Testis (tissue), 2 donors: ENCODE measurements at regions not wholly inside any gene's neighbourhood (a gene's known extent, or its start where the extent isn't known, plus 50 kb on each side); places are given as distances from the start of the nearest gene placed in this dataset.

Experiments used
- DNase-seq: peaks from one replicate; pipeline ENCODE4 v3.0.0-alpha.2; 2019
- H3K27ac ChIP-seq, 2 donors: fragments of 200-600 bp; sonication (generic); one replicate each; pipeline ENCODE4 v1.5.1; 2019
- H3K27me3 ChIP-seq: fragments of 200-600 bp; sonication (generic); one replicate; pipeline ENCODE4 v1.5.1; 2019
- H3K36me3 ChIP-seq: fragments of 200-600 bp; sonication (generic); one replicate; pipeline ENCODE4 v1.5.1; 2017; ENCODE audit warnings: low read depth; ENCODE audit errors: missing control alignments
- H3K4me1 ChIP-seq: fragments of 200-600 bp; sonication (generic); one replicate; pipeline ENCODE4 v1.5.1; 2019
- H3K4me3 ChIP-seq, 2 donors: fragments of 200-600 bp; sonication (generic); one replicate each; pipeline ENCODE4 v1.5.1; 2017 to 2019
- H3K9me3 ChIP-seq: fragments of 200-600 bp; sonication (generic); one replicate; pipeline ENCODE4 v1.5.1; 2017
- CTCF ChIP-seq, 3 experiments: fragments of 450-650 bp in 2 of 3; fragments of 200-600 bp in 1 of 3; sonication (generic) in 1 of 3; IDR thresholded peaks; one replicate each; pipeline ENCODE4 v1.5.1; 2016 to 2019; ENCODE audit warnings: antibody characterized with exemption in 3 of 3, mild to moderate bottlenecking in 2 of 3, moderate library complexity in 1 of 3
- POLR2A ChIP-seq: fragments of 450-650 bp; IDR thresholded peaks from one replicate; pipeline ENCODE4 v1.6.1; 2017; ENCODE audit warnings: antibody characterized with exemption, mild to moderate bottlenecking, moderate library complexity
- WGBS, 2 donors: methylation state at CpG; one replicate each; pipeline ENCODE4 v1.1.5; 2018; 5-methylcytosine and 5-hydroxymethylcytosine counted together
- intact Hi-C: fragments of 100-400 bp; cut with DNase I; formaldehyde crosslinking; loops from one replicate; pipeline ENCODE4 v1.15.1; 2023; ENCODE audit warnings: low total_unique reads

DNA sequence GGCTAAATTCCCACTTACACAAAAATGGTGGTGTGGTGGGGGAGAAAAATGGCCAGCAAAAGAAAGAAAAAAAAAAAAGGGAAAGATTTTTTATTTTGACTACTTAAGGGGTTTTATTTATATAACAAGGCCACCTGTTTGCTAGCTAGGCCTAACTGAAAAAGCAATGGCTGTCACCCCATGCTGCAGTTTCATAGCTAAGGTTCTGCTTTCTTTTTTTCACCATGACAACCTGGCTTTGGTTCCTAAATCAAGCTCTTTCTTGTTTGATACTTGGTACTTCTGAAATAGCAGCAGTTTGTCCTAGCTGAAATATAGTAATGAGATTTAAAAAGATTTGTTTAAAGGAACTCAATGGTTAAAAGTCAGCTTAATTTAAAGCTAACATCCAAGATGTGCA is 433.2 kb upstream of the MEX3C start:
- H3K9me3 ChIP-seq = no peaks in the 10 kb centered on the region
- intact Hi-C loops = no loop called here

DNA sequence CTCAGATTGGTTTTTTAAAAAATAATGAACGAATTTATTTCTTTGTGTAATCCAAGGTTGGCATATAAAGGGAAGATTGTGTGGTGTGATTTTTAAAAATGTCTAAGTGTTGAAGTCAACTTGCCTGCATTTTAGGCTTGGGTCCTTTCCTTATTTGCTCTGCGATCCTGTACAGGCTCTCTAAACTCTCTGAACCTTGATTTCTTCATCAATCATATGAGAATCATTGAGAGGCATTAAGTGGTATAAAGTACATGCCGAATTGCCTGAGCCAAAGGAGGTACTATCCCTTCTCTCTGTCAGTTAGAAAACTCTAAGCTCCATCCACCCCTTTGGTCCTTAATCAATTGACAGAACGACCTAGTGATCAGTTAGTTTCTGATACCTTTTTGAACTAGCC is 440.4 kb upstream of the MEX3C start:
- no peaks in the 10 kb centered on the region for H3K36me3 ChIP-seq
- intact Hi-C loops = no loop called here
- H3K27ac ChIP-seq = no peak overlapping the region
- no peak overlapping the region for H3K4me3 ChIP-seq
- no peak for DNase-seq
- H3K4me1 ChIP-seq = no peaks in the 10 kb centered on the region
- no peaks in the 10 kb centered on the region for H3K27me3 ChIP-seq
- TF ChIP-seq CTCF (IDR thresholded peaks at IDR 0.05) (no peak), POLR2A (no peak)
- WGBS, 2 donors = 82 to 85% methylated on average over 4 of the region's 4 CpGs
- no peaks in the 10 kb centered on the region for H3K9me3 ChIP-seq

More for the DNA sequence above, 433.2 kb upstream of the MEX3C start:
- no peak for TF ChIP-seq CTCF (IDR thresholded peaks at IDR 0.05)
- no peak for TF ChIP-seq POLR2A
- DNase-seq = no peak
- no peak overlapping the region for H3K4me3 ChIP-seq
- no peaks in the 10 kb centered on the region for H3K36me3 ChIP-seq
- H3K27ac ChIP-seq = no peak overlapping the region
- no peaks in the 10 kb centered on the region for H3K27me3 ChIP-seq
- H3K4me1 ChIP-seq = no peaks in the 10 kb centered on the region

DNA sequence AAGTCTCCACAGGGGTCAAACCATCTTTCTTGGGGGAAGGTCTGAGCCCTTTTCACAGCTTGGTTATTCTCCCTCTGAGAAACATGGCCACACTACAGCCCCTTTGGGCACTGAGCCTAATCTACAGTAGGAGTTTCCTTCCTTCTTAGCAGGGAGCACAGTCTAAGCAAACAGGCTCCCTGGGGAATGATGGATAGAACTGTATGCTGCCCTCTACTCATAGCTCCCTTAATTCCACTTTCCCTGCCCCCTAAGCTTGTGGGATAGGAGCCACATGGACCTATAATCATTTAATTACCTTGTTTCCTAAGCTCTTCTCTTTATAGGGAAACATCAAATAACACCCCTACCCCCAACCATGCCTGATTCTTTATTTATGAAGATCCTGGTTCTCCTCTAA is 442.1 kb upstream of the MEX3C start:
- intact Hi-C loops = no loop called here
- Histone ChIP-seq H3K4me1 (no peaks in the 10 kb centered on the region), H3K27ac (no peak overlapping the region), H3K27me3 (no peaks in the 10 kb centered on the region), H3K36me3 (no peaks in the 10 kb centered on the region), H3K9me3 (no peaks in the 10 kb centered on the region), H3K4me3 (no peak overlapping the region)
- TF ChIP-seq CTCF (IDR thresholded peaks at IDR 0.05) (no peak), POLR2A (no peak)
- no peak for DNase-seq

DNA sequence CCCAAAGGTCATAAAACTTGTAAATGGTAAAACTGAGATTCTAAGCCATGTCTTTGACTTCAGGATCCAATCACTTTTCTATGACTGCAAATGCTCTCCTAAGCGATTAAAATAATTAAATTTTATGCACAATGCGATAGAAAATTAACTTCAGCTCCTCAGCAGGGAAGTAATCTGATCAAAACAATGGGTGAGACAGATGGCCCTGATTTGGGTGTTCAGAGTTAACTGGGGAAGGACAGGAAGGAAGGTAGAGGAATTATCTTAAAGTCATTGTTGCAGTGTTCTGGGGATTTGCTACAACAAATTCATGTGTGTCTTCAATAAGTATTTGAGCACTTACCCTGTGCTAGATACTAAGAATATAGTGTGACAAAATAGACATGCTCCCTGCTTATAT is 446.0 kb upstream of the MEX3C start:
- Histone ChIP-seq H3K27ac (no peak overlapping the region), H3K9me3 (no peaks in the 10 kb centered on the region), H3K36me3 (no peaks in the 10 kb centered on the region), H3K27me3 (no peaks in the 10 kb centered on the region), H3K4me1 (no peaks in the 10 kb centered on the region), H3K4me3 (no peak overlapping the region)
- DNase-seq = no peak
- TF ChIP-seq CTCF (IDR thresholded peaks at IDR 0.05) = no peak
- no peak for TF ChIP-seq POLR2A
- 92% methylated on average over 2 of the region's 2 CpGs for WGBS, 2 donors
- intact Hi-C loops = no loop called here

DNA sequence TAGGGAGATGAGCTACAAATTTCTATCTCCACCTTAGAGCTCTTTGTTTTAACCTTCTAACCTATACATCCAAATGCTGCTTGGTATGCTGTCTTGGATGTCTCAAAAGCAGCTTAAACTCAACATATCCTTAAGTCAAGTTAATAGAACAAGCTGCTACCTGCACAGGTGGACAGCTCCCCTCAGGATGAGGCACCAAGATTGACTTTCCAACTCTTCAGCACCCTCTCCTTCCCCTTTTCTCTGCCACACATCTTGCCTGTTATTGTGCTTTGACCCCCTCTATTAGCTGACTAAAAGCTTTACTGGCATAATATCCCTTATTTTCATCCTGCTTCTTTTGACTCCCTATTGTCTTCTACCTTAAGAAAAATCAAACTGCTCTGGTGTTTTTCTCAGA is 448.1 kb upstream of the MEX3C start:
- no peaks in the 10 kb centered on the region for H3K4me1 ChIP-seq
- TF ChIP-seq CTCF (IDR thresholded peaks at IDR 0.05) (no peak), POLR2A (no peak)
- no peaks in the 10 kb centered on the region for H3K27me3 ChIP-seq
- no peak overlapping the region for H3K4me3 ChIP-seq
- H3K27ac ChIP-seq = no peak overlapping the region
- intact Hi-C loops = no loop called here
- DNase-seq = no peak
- no peaks in the 10 kb centered on the region for H3K36me3 ChIP-seq
- H3K9me3 ChIP-seq = no peaks in the 10 kb centered on the region
